Mesenteric fat pad (tissue), 1 donor: ENCODE measurements at regions not wholly inside any gene's neighbourhood (a gene's known extent, or its start where the extent isn't known, plus 50 kb on each side); places are given as distances from the start of the nearest gene placed in this dataset.
"Not testable (repeated sequence)": the region's sequence is repeated elsewhere in the genome, so short reads cannot be mapped to it uniquely, and the experiment has no call there.

Experiments used
- DNase-seq: peaks from one replicate; pipeline ENCODE4 v3.0.0-alpha.2; 2020; ENCODE audit warnings: low spot score
- donor health status: DM: yes; HTN: yes; CAD: no.

- no peak for DNase-seq
Observed at GRCh38 chr13:67474115-67474514, 244.0 kb upstream of the PCDH9 start.

GRCh38 chr13:67469623-67470022, 239.5 kb upstream of the PCDH9 start:
- no peak for DNase-seq

GRCh38 chr13:67466569-67466968, 236.4 kb upstream of the PCDH9 start:
- no peak for DNase-seq

GRCh38 chr13:67464154-67464553, 234.0 kb upstream of the PCDH9 start:
- no peak for DNase-seq

GRCh38 chr13:67462098-67462497, 232.0 kb upstream of the PCDH9 start:
- no peak for DNase-seq

- DNase-seq: not testable (repeated sequence)
Observed at GRCh38 chr13:67452526-67452925, 222.4 kb upstream of the PCDH9 start.

GRCh38 chr13:67445436-67445835, 215.3 kb upstream of the PCDH9 start:
- no peak for DNase-seq

GRCh38 chr13:67443923-67444322, 213.8 kb upstream of the PCDH9 start:
- DNase-seq: no peak

- DNase-seq: no peak
Observed at GRCh38 chr13:67440236-67440975, 210.3 kb upstream of the PCDH9 start.

- no peak for DNase-seq
Observed at GRCh38 chr13:67439365-67439764, 209.2 kb upstream of the PCDH9 start.

- no peak for DNase-seq
Observed at GRCh38 chr13:67438465-67438864, 208.3 kb upstream of the PCDH9 start.

- no peak for DNase-seq
Observed at GRCh38 chr13:67437244-67437643, 207.1 kb upstream of the PCDH9 start.

GRCh38 chr13:67421475-67421874, 191.3 kb upstream of the PCDH9 start:
- DNase-seq: no peak

GRCh38 chr13:67416047-67416925, 186.2 kb upstream of the PCDH9 start:
- DNase-seq: no peak

- DNase-seq: no peak
Observed at GRCh38 chr13:67410645-67411044, 180.5 kb upstream of the PCDH9 start.

- DNase-seq: no peak
Observed at GRCh38 chr13:67408798-67409197, 178.7 kb upstream of the PCDH9 start.

GRCh38 chr13:67402546-67402945, 172.4 kb upstream of the PCDH9 start:
- no peak for DNase-seq

GRCh38 chr13:67395577-67395976, 165.4 kb upstream of the PCDH9 start:
- DNase-seq: no peak

- DNase-seq: no peak
Observed at GRCh38 chr13:67392014-67392413, 161.9 kb upstream of the PCDH9 start.

GRCh38 chr13:67390462-67391086, 160.4 kb upstream of the PCDH9 start:
- DNase-seq: no peak

- no peak for DNase-seq
Observed at GRCh38 chr13:67389171-67389570, 159.0 kb upstream of the PCDH9 start.

GRCh38 chr13:67383109-67383757, 153.1 kb upstream of the PCDH9 start:
- DNase-seq: not testable (repeated sequence)
